Liver (tissue), 7 donors: ENCODE measurements at regions not wholly inside any gene's neighbourhood (a gene's known extent, or its start where the extent isn't known, plus 50 kb on each side); places are given as distances from the start of the nearest gene placed in this dataset.

Source experiments
- DNase-seq: peaks from one replicate; pipeline ENCODE4 v3.0.0-alpha.2; 2017; ENCODE audit warnings: low spot score
- H3K27ac ChIP-seq, 2 donors: one replicate each; pipeline ENCODE4 v1.7.0; 2013; ENCODE audit warnings: inconsistent platforms in 2 of 2, low read length in 2 of 2, control low read depth in 1 of 2, low read depth in 1 of 2, mild to moderate bottlenecking in 1 of 2
- H3K27me3 ChIP-seq, 4 donors: one replicate each; pipeline versions ENCODE4 v1.6.1 to v1.7.0; 2013; ENCODE audit warnings: low read length in 3 of 4, inconsistent platforms in 1 of 4, mild to moderate bottlenecking in 1 of 4, moderate library complexity in 1 of 4; ENCODE audit not compliant: control insufficient read depth in 4 of 4, insufficient read depth in 4 of 4
- H3K36me3 ChIP-seq, 4 donors: one replicate each; pipeline versions ENCODE4 v1.6.1 to v1.7.0; 2013; ENCODE audit warnings: low read length in 3 of 4, mild to moderate bottlenecking in 3 of 4, low read depth in 1 of 4, moderate library complexity in 1 of 4; ENCODE audit not compliant: control insufficient read depth in 4 of 4, insufficient read depth in 3 of 4
- H3K4me1 ChIP-seq, 4 donors: one replicate each; pipeline versions ENCODE4 v1.6.1 to v1.7.0; 2013; ENCODE audit warnings: low read length in 3 of 4, mild to moderate bottlenecking in 3 of 4, moderate library complexity in 1 of 4; ENCODE audit not compliant: control insufficient read depth in 4 of 4, insufficient read depth in 4 of 4
- H3K4me3 ChIP-seq, 3 donors: one replicate each; pipeline versions ENCODE4 v1.6.1 to v1.7.0; 2013; ENCODE audit warnings: low read length in 3 of 3, control low read depth in 1 of 3, low read depth in 1 of 3, mild to moderate bottlenecking in 1 of 3
- H3K9ac ChIP-seq, 2 donors: one replicate each; pipeline ENCODE4 v1.7.0; 2013; ENCODE audit warnings: low read length in 2 of 2, mild to moderate bottlenecking in 2 of 2, moderate library complexity in 2 of 2, control low read depth in 1 of 2, low read depth in 1 of 2
- H3K9me3 ChIP-seq, 4 donors: one replicate each; pipeline versions ENCODE4 v1.6.1 to v1.7.0; 2013; ENCODE audit warnings: low read length in 3 of 4; ENCODE audit not compliant: control insufficient read depth in 4 of 4
- ATF3 ChIP-seq: IDR thresholded peaks from 2 replicates; pipeline ENCODE4 v1.6.1; 2016; ENCODE audit warnings: antibody characterized with exemption
- FOXA1 ChIP-seq: IDR thresholded peaks from 2 replicates; pipeline ENCODE4 v1.6.1; 2016; ENCODE audit warnings: antibody characterized with exemption
- FOXA2 ChIP-seq: IDR thresholded peaks from 2 replicates; pipeline ENCODE4 v1.6.1; 2016; ENCODE audit warnings: antibody characterized with exemption
- GABPA ChIP-seq, 2 donors: IDR thresholded peaks in 1 of 2; conservative IDR thresholded peaks in 1 of 2; 2 replicates each; pipeline ENCODE4 v1.6.1; 2016; ENCODE audit warnings: antibody characterized with exemption in 2 of 2, mild to moderate bottlenecking in 1 of 2, moderate library complexity in 1 of 2
- HNF4G ChIP-seq: IDR thresholded peaks from 2 replicates; pipeline ENCODE4 v1.6.1; 2016; ENCODE audit warnings: antibody characterized with exemption
- JUND ChIP-seq, 2 donors: IDR thresholded peaks; 2 replicates each; pipeline ENCODE4 v1.6.1; 2016; ENCODE audit warnings: antibody characterized with exemption in 2 of 2
- NR2F2 ChIP-seq: IDR thresholded peaks from 2 replicates; pipeline ENCODE4 v1.6.1; 2016; ENCODE audit warnings: antibody characterized with exemption
- RAD21 ChIP-seq, 2 donors: IDR thresholded peaks; 2 replicates each; pipeline ENCODE4 v1.6.1; 2016; ENCODE audit warnings: antibody characterized with exemption in 2 of 2, mild to moderate bottlenecking in 2 of 2
- SP1 ChIP-seq: IDR thresholded peaks from 2 replicates; pipeline ENCODE4 v1.6.1; 2018; ENCODE audit warnings: antibody characterized with exemption, mild to moderate bottlenecking
- TAF1 ChIP-seq: conservative IDR thresholded peaks from 2 replicates; pipeline ENCODE4 v1.6.1; 2016; ENCODE audit warnings: antibody characterized with exemption, mild to moderate bottlenecking
- WGBS: extraction: QIAGEN DNeasy Blood & Tissue Kit; methylation state at CpG from one replicate; pipeline ENCODE4 v1.1.7; 2013; 5-methylcytosine and 5-hydroxymethylcytosine counted together
- TF ChIP-seq, protein P1 (sequence below): IDR thresholded peaks from 2 replicates; pipeline ENCODE4 v1.6.1; 2016; ENCODE audit warnings: antibody characterized with exemption
- TF ChIP-seq, protein P2 (sequence below): IDR thresholded peaks from 2 replicates; pipeline ENCODE4 v1.6.1; 2016; ENCODE audit warnings: antibody characterized with exemption
- donor health status: healthy.
- donor health status: healthy.
- donor health status: healthy.
- donor health status: healthy.

- H3K9ac ChIP-seq, result no peak overlapping the region
- no peak for DNase-seq
- H3K27me3 ChIP-seq, result no peaks in the 10 kb centered on the region
- no peaks in the 10 kb centered on the region for H3K9me3 ChIP-seq
- 72% methylated on average over 8 of the region's 8 CpGs for WGBS
- no peak overlapping the region for H3K4me3 ChIP-seq
- TF ChIP-seq NR2F2, result no peak
- TF ChIP-seq TAF1, result no peak
- no peak for TF ChIP-seq FOXA2
- TF ChIP-seq ATF3, result no peak
- TF ChIP-seq, protein P1, sequence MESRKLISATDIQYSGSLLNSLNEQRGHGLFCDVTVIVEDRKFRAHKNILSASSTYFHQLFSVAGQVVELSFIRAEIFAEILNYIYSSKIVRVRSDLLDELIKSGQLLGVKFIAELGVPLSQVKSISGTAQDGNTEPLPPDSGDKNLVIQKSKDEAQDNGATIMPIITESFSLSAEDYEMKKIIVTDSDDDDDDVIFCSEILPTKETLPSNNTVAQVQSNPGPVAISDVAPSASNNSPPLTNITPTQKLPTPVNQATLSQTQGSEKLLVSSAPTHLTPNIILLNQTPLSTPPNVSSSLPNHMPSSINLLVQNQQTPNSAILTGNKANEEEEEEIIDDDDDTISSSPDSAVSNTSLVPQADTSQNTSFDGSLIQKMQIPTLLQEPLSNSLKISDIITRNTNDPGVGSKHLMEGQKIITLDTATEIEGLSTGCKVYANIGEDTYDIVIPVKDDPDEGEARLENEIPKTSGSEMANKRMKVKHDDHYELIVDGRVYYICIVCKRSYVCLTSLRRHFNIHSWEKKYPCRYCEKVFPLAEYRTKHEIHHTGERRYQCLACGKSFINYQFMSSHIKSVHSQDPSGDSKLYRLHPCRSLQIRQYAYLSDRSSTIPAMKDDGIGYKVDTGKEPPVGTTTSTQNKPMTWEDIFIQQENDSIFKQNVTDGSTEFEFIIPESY, result no peak
- TF ChIP-seq HNF4G, result no peak
- no peak overlapping the region for H3K27ac ChIP-seq
- H3K4me1 ChIP-seq, result no peaks in the 10 kb centered on the region
- H3K36me3 ChIP-seq, result no peaks in the 10 kb centered on the region
Measured at GRCh38 chr4:160825644-160826338, 1338.0 kb downstream of the FSTL5 start.

DNA sequence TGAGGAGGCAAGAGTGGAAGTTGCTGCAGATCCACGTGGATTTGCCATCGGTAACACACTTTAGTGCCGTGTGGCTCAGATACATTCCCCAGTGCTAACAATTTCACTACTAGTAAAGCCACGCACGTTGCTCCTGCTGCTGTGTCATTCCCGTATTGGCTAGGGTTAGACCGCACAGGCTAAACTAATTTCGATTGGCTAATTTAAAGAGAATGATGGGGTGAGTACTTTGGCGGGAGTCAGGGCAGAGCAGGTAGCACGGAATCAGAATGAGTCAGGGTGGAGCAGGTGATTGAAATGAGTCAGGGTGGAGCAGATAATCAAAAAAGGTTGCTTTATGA lies 1337.5 kb downstream of the FSTL5 start:
- Histone ChIP-seq H3K9me3 (no peaks in the 10 kb centered on the region), H3K4me3 (no peak overlapping the region), H3K27me3 (no peaks in the 10 kb centered on the region), H3K36me3 (no peaks in the 10 kb centered on the region), H3K4me1 (no peaks in the 10 kb centered on the region), H3K9ac (no peak overlapping the region), H3K27ac (no peak overlapping the region)
- TF ChIP-seq FOXA2 (no peak), TAF1 (no peak), GABPA (IDR thresholded peaks at IDR 0.05 in 1 of 2, conservative IDR thresholded peaks at IDR 0.05 in 1 of 2) (no peak), RAD21 (IDR thresholded peaks at IDR 0.05) (no peak), SP1 (no peak), FOXA1 (no peak), ATF3 (no peak)
- TF ChIP-seq, protein P1, result no peak
- WGBS, result 87% methylated on average over 10 of the region's 10 CpGs
- DNase-seq, result no peak

DNA sequence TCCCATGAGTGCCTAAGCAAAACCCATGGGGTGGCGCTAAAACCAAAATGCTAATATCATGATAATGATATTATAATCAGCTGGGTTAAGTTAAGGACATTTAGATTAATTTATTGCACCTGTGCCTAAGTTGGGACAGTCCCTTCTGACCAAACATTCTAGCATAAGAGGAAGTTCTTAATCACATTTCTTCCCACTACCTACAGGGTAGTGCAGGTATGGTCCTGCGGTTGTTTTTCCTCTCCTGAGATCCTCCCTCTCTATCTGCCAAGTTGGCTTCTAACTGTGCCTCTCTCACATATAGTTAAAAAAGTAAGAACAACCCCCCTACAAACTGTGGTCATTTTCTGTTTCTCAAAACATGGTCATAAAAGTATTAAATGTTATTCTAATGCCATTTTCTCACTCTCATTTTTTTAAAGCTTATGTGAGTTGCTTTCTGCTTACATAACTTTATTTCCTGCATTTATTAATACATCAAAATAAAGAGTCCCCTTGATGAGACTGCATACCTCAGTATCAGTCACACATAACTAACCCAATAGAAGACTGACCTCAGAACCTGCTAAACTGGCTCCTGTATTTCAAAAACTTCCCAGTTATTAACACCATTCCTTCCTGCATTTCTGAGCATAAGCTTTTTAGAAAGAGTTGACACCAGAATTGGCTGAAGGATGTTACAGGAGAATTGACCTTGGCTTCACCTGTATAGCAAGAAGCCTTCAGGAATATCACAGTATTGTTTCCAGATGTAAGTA lies 1332.5 kb downstream of the FSTL5 start:
- H3K27me3 ChIP-seq, result no peaks in the 10 kb centered on the region
- no peaks in the 10 kb centered on the region for H3K36me3 ChIP-seq
- no peak overlapping the region for H3K27ac ChIP-seq
- no peak overlapping the region for H3K9ac ChIP-seq
- no peak for DNase-seq
- H3K4me3 ChIP-seq, result no peak overlapping the region
- 92% methylated on average over 2 of the region's 2 CpGs for WGBS
- H3K9me3 ChIP-seq, result no peaks in the 10 kb centered on the region
- TF ChIP-seq SP1 (no peak), JUND (IDR thresholded peaks at IDR 0.05) (no peak), NR2F2 (no peak)
- TF ChIP-seq, protein P2, sequence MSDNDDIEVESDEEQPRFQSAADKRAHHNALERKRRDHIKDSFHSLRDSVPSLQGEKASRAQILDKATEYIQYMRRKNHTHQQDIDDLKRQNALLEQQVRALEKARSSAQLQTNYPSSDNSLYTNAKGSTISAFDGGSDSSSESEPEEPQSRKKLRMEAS, result no peak
- H3K4me1 ChIP-seq, result no peaks in the 10 kb centered on the region
